GM18498 (cell line): ENCODE measurements at regions not wholly inside any gene's neighbourhood (a gene's known extent, or its start where the extent isn't known, plus 50 kb on each side); places are given as distances from the start of the nearest gene placed in this dataset.

ENCODE experiments used
- ATAC-seq: cut with Tn5 transposase; IDR thresholded peaks from one replicate; pipeline ENCODE4 v1.9.1; 2021; ENCODE audit warnings: mild to moderate bottlenecking, moderate library complexity; ENCODE audit not compliant: unreplicated experiment

GRCh38 chr5:68734781-68735180, 359.0 kb upstream of the SLC30A5 start:
- ATAC-seq = no peak

GRCh38 chr5:68738236-68738635, 355.6 kb upstream of the SLC30A5 start:
- no peak for ATAC-seq

DNA sequence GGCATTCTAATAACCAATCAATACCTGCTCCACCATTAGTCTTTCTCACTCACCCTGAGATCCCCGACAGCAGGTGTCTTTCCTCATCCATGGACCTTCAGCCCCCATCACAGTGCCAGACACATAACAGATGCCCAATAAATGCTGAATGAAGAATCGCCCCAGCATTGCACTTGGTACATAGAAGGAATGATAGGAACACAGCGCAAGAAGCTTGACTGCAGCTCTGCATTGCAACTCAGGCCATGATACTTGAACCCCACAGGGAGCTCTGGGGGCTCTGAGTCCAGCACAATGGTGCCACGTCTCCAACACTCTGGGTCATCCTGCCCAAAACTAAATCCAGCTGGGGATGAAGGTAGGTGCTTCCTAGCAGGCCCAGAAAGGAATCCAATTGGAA, 355.0 kb upstream of the SLC30A5 start:
- ATAC-seq = no peak

GRCh38 chr5:68739752-68740151, 354.1 kb upstream of the SLC30A5 start:
- ATAC-seq = peak; percentile 95

DNA sequence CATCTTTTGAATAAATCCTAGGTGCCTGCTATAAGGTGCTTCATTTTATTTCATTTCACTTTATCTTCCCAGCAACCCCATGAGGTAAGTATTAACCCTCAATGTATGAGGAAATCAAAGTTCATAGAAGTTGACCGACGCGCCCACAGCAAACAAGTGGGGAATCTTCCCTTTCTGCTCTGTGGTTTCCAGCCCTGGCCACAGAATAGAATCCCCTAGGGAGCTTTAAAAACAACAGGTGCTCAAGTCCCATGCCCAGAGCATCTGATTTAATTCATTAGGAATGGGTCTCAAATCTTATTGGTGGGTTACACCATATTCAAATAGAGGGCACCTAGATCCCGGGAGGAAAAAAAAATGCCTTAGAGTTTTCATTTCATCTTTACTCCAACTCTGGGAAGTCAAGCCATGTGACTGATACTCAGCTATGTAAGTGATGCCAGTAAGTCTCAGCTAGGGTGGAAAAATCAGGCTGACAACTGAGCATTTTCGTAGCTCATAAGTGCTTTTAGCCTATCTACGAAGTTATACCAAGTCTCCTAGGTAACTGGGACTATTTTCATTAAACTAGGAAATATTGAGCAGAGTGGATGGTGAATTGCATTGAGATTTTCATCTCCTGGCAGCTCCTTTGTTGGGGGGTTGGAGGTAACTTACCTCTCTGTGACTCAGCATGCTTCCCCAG, 353.4 kb upstream of the SLC30A5 start:
- ATAC-seq = peak; percentile 53

- ATAC-seq = no peak
Measured at GRCh38 chr5:68744206-68744605, 349.6 kb upstream of the SLC30A5 start.

DNA sequence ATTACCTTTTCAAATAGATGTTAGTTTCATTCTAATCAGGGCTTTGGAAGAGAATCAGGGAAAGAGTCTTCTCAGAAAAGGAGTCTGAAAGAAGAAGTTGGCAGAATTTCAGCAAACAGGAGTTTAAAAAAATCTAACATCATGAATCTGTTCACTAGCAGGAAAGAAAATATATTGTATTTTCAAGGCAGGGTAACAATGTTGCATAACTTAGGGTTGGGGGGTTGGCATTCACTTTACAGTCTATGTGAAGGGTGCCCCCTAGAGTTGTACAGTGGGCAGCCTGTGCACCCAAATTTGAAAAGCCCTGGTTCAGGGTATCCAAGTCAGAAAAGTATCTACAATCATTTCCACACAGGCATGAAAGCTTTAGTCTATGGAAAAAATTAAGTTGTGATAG, 348.4 kb upstream of the SLC30A5 start:
- no peak for ATAC-seq

DNA sequence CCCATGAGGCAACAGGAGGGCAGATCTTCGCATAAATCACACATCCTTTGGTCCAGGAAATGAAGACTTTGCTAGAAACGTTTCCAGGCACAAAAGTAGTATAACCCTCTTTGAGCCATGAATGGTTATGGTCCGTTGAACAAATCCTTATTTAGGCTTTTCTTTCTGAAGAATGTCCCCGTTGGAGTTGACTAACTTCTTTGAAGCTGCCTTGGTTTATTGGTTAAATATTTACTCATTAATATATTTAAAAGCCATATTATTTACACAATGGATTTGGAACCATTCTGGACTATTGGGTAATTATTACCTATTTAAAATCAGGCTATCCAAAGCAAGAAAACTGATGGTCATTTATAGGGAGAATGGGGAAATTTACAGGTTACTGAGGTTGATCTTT, 347.6 kb upstream of the SLC30A5 start:
- ATAC-seq = no peak

DNA sequence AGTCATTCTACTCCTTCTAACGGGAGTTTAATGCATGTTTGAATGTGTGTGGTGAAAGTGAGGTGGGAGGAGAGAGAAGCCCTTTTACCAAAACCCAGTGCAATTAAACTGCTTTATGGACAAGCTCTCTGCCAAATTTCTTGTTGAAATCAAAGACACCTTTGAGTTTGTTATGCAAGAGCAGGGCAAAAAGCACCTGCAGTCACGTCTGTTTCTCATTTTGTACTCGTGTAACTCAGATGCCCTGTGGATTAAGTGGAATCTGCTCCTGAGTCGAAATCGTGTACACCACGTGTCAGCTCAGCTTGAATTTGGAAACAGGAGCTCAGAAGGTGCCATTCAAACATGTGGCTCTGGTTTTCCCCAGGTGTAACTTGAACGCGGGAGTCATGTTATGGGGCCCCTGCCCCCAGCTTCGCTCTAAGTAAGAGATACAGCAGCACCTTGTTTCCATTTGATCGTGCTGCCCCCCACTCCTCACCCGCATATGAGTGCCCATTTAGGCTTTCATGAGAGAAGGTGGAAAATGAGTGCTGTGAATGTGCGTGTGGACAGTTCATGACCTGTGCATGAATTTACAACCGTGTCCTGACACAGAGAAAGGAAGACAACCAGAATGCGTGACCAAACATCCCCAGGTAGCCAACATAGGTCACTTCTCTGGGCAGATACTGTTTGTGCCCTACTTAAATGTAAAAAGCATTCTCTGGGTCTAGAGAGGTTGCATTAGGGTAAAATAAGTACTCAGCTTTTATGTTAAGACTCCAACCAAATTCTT, 347.0 kb upstream of the SLC30A5 start:
- no peak for ATAC-seq

DNA sequence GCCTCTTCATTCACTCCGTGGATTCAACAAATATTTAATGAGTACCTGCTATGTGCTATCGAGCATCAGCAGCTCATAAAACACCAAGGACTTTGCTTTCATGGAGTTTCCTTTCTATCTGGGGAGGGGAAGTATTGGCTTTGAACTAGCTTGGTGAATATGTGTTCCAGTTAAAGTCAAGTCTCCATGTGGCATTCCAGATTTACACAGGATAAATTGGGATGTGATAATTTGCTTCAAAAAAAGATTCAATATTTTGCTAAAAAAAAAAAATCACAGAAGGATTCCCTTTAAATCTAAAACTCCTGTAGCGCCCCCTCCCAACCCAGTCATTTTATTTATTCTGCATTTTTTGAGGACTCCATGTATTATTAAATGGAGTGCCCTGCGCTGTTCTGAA, 346.3 kb upstream of the SLC30A5 start:
- no peak for ATAC-seq

DNA sequence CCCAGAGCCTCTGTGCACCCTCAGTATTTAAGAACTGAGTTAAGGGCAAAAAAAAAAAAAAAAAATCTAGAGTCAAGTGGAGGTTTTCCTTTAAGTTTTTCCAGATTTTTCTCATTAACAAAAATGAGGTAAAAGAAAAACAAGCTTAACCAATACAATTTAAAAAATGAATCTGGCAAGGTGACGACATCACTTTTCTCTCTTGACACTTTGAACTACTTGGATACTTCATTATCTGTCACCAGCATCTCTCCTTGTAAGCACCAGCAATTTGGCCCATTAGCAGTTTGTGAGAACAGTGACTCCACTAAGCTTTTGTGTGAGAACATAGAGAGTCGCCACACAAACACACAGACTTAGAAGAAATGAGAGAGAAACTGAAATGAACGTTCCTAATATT, 345.7 kb upstream of the SLC30A5 start:
- ATAC-seq = no peak

DNA sequence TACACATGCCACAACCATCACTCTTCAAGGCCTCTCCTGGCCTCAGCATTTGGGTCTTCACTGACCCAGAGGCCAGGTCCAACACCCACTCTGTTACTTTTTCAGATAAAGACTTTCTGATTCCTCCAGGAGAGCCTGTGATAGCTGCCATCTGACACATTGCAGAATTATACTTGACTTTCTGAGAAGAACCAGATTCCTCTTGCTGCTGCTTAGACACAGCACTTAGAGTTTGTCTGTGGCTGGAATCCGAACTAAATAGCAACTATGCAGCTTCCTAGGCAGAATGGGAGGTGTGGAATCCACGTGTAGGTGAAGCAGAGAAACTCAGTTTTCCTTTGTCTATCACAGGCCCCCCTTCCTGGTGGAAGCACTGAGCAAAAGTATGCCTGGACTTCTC, 344.7 kb upstream of the SLC30A5 start:
- no peak for ATAC-seq

GRCh38 chr5:68749631-68750030, 344.2 kb upstream of the SLC30A5 start:
- no peak for ATAC-seq

GRCh38 chr5:68751661-68752060, 342.2 kb upstream of the SLC30A5 start:
- ATAC-seq = no peak

DNA sequence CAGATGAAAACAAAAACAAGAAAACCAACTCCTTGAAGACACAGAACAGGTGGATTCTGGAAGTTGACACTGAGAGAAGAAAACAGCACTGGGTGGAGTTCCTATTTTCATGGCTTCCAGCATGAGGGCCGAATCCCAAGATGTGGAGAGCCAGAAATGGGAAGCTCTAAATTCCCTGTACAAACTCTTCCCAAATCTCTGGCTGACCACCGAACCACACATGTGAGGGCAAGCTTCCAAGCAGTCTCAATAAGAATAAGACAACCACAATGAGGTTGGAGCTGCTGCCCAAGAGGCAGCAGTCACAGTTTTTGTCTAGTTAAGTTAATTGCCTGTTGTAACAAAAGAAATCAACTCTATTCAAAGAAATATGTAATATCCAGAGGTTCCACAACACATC, 339.3 kb upstream of the SLC30A5 start:
- no peak for ATAC-seq

DNA sequence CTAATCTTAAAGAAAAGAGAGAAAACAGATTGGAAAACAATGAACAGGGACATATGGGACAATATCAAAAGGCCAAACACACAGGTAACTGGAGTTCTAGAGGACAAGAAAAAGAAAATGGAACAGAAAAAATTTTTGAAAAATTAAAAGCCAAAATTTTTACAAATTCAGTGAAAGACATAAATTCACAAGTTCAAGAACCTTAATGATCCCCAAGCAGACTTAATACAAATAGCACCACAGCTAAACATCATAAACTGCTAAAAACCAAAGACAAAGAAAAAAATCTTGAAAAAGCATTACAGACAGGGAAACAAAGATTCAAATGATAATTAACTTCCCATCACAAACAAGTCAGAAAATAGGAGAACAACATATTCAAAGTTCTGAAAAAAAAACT, 338.5 kb upstream of the SLC30A5 start:
- no peak for ATAC-seq

- ATAC-seq = no peak
Measured at GRCh38 chr5:68757006-68757405, 336.8 kb upstream of the SLC30A5 start.

GRCh38 chr5:68757626-68758212, 336.1 kb upstream of the SLC30A5 start:
- no peak for ATAC-seq

DNA sequence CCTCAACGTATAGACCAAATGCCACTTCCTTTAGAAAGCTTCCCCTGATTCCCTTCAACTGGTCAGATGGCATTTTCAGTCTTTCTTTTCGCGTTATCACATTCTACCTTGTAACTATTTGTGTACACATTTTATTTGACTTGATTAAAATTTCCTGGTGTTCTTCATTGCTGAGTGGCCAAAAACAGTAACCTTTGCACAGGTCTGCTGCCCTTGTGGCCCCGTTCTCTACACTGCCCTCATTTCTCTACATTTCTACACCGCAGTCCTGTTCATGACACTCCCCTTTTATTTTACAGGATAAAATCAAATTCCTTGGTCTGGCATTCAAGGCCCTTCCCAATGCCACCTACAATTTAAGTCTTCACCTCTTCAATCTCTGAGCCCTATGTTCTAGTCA, 334.2 kb upstream of the SLC30A5 start:
- ATAC-seq = no peak

- ATAC-seq = no peak
Measured at GRCh38 chr5:68762201-68762600, 331.6 kb upstream of the SLC30A5 start.

GRCh38 chr5:68766952-68767464, 326.8 kb upstream of the SLC30A5 start:
- ATAC-seq = no peak

DNA sequence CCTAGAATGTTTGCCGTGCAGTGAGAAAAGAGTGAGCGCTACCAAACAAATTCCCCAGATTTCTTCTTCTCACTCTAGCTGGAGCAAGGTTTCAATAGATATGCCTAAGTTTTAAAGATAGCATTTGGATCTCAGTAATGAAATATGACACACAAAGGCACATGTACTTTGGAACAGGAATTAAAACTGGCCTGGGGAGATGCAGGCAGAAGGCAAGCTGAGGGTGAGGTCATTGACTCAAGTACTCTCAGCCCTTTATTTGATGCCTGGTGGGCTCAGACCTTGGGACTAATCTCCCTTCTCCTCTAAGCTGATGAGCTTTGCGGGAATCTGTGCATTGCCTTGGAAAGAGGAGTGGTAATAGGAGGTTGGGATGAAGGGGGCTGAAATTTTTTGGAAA, 323.3 kb upstream of the SLC30A5 start:
- no peak for ATAC-seq
